ENCODE measurements at regions not wholly inside any gene's neighbourhood (a gene's known extent, or its start where the extent isn't known, plus 50 kb on each side); places are given as distances from the start of the nearest gene placed in this dataset.
"Not testable (repeated sequence)": the region's sequence is repeated elsewhere in the genome, so short reads cannot be mapped to it uniquely, and the experiment has no call there.

GRCh38 chr5:176066262-176066945 lies 98.3 kb upstream of the THOC3 start:
- H3K9me3 Mint-ChIP-seq (ENCODE audit: insufficient read depth); POLR2A ChIA-PET; DNase-seq; H3K36me3 Mint-ChIP-seq (ENCODE audit: low read depth); CTCF ChIA-PET; H3K27me3 Mint-ChIP-seq (ENCODE audit: low read depth); H3K4me1 Mint-ChIP-seq (ENCODE audit: low read depth); H3K4me3 Mint-ChIP-seq; H3K27ac Mint-ChIP-seq; ATAC-seq: not testable (repeated sequence)

- DNase-seq; H3K36me3 Mint-ChIP-seq (ENCODE audit: low read depth); H3K27me3 Mint-ChIP-seq (ENCODE audit: low read depth); POLR2A ChIA-PET; H3K4me1 Mint-ChIP-seq (ENCODE audit: low read depth); H3K4me3 Mint-ChIP-seq; CTCF ChIA-PET; H3K27ac Mint-ChIP-seq; H3K9me3 Mint-ChIP-seq (ENCODE audit: insufficient read depth); ATAC-seq: not testable (repeated sequence)
Measured at GRCh38 chr5:176067162-176067561, 99.0 kb upstream of the THOC3 start.

- H3K9me3 Mint-ChIP-seq (ENCODE audit: insufficient read depth); H3K36me3 Mint-ChIP-seq (ENCODE audit: low read depth); POLR2A ChIA-PET; H3K27ac Mint-ChIP-seq; H3K4me1 Mint-ChIP-seq (ENCODE audit: low read depth); CTCF ChIA-PET; ATAC-seq; H3K27me3 Mint-ChIP-seq (ENCODE audit: low read depth); DNase-seq; H3K4me3 Mint-ChIP-seq: not testable (repeated sequence)
Measured at GRCh38 chr5:176067948-176068347, 99.8 kb upstream of the THOC3 start.

GRCh38 chr5:176073996-176074571 lies 106.0 kb upstream of the THOC3 start:
- H3K4me1 Mint-ChIP-seq (ENCODE audit: low read depth); H3K27me3 Mint-ChIP-seq (ENCODE audit: low read depth); H3K4me3 Mint-ChIP-seq; ATAC-seq; DNase-seq; H3K27ac Mint-ChIP-seq; CTCF ChIA-PET; H3K36me3 Mint-ChIP-seq (ENCODE audit: low read depth); H3K9me3 Mint-ChIP-seq (ENCODE audit: insufficient read depth); POLR2A ChIA-PET: not testable (repeated sequence)

GRCh38 chr5:176083717-176084116 lies 115.6 kb upstream of the THOC3 start:
- H3K9me3 Mint-ChIP-seq (ENCODE audit: insufficient read depth); H3K4me3 Mint-ChIP-seq; CTCF ChIA-PET; DNase-seq; H3K36me3 Mint-ChIP-seq (ENCODE audit: low read depth); ATAC-seq; H3K27ac Mint-ChIP-seq; POLR2A ChIA-PET; H3K4me1 Mint-ChIP-seq (ENCODE audit: low read depth); H3K27me3 Mint-ChIP-seq (ENCODE audit: low read depth): not testable (repeated sequence)

GRCh38 chr5:176103083-176103482 lies 135.0 kb upstream of the THOC3 start:
- H3K9me3 Mint-ChIP-seq (ENCODE audit: insufficient read depth); H3K4me3 Mint-ChIP-seq; DNase-seq; H3K27ac Mint-ChIP-seq; H3K4me1 Mint-ChIP-seq (ENCODE audit: low read depth); H3K36me3 Mint-ChIP-seq (ENCODE audit: low read depth); POLR2A ChIA-PET; CTCF ChIA-PET; H3K27me3 Mint-ChIP-seq (ENCODE audit: low read depth); ATAC-seq: not testable (repeated sequence)

- POLR2A ChIA-PET; H3K9me3 Mint-ChIP-seq (ENCODE audit: insufficient read depth); H3K36me3 Mint-ChIP-seq (ENCODE audit: low read depth); H3K27me3 Mint-ChIP-seq (ENCODE audit: low read depth); H3K4me1 Mint-ChIP-seq (ENCODE audit: low read depth); H3K4me3 Mint-ChIP-seq; DNase-seq; CTCF ChIA-PET; ATAC-seq; H3K27ac Mint-ChIP-seq: not testable (repeated sequence)
Measured at GRCh38 chr5:176112888-176113287, 125.3 kb upstream of the SIMC1 start.

- not testable (repeated sequence) for H3K27me3 Mint-ChIP-seq (ENCODE audit: low read depth)
Measured at GRCh38 chr5:176113673-176114335, 124.4 kb upstream of the SIMC1 start.

GRCh38 chr5:176114825-176115224 lies 123.4 kb upstream of the SIMC1 start:
- POLR2A ChIA-PET: not testable (repeated sequence)

More at GRCh38 chr5:176113673-176114335, 124.4 kb upstream of the SIMC1 start:
- H3K4me1 Mint-ChIP-seq (ENCODE audit: low read depth); H3K27ac Mint-ChIP-seq; H3K4me3 Mint-ChIP-seq; H3K9me3 Mint-ChIP-seq (ENCODE audit: insufficient read depth); H3K36me3 Mint-ChIP-seq (ENCODE audit: low read depth); ATAC-seq; DNase-seq; POLR2A ChIA-PET; CTCF ChIA-PET: not testable (repeated sequence)

GRCh38 chr5:176117699-176118238 lies 120.5 kb upstream of the SIMC1 start:
- H3K36me3 Mint-ChIP-seq (ENCODE audit: low read depth); H3K27ac Mint-ChIP-seq; H3K4me3 Mint-ChIP-seq; POLR2A ChIA-PET; H3K27me3 Mint-ChIP-seq (ENCODE audit: low read depth); CTCF ChIA-PET; H3K4me1 Mint-ChIP-seq (ENCODE audit: low read depth); H3K9me3 Mint-ChIP-seq (ENCODE audit: insufficient read depth); ATAC-seq; DNase-seq: not testable (repeated sequence)

More at GRCh38 chr5:176114825-176115224, 123.4 kb upstream of the SIMC1 start:
- H3K27ac Mint-ChIP-seq; H3K27me3 Mint-ChIP-seq (ENCODE audit: low read depth); CTCF ChIA-PET; H3K9me3 Mint-ChIP-seq (ENCODE audit: insufficient read depth); H3K4me1 Mint-ChIP-seq (ENCODE audit: low read depth); H3K4me3 Mint-ChIP-seq; ATAC-seq; DNase-seq; H3K36me3 Mint-ChIP-seq (ENCODE audit: low read depth): not testable (repeated sequence)

GRCh38 chr5:176122361-176122760 lies 115.9 kb upstream of the SIMC1 start:
- CTCF ChIA-PET; ATAC-seq; POLR2A ChIA-PET; H3K36me3 Mint-ChIP-seq (ENCODE audit: low read depth); H3K4me1 Mint-ChIP-seq (ENCODE audit: low read depth); DNase-seq; H3K27ac Mint-ChIP-seq; H3K4me3 Mint-ChIP-seq; H3K9me3 Mint-ChIP-seq (ENCODE audit: insufficient read depth); H3K27me3 Mint-ChIP-seq (ENCODE audit: low read depth): not testable (repeated sequence)

- H3K27me3 Mint-ChIP-seq (ENCODE audit: low read depth); H3K36me3 Mint-ChIP-seq (ENCODE audit: low read depth); DNase-seq; POLR2A ChIA-PET; H3K4me3 Mint-ChIP-seq; CTCF ChIA-PET; H3K27ac Mint-ChIP-seq; H3K9me3 Mint-ChIP-seq (ENCODE audit: insufficient read depth); ATAC-seq; H3K4me1 Mint-ChIP-seq (ENCODE audit: low read depth): not testable (repeated sequence)
Measured at GRCh38 chr5:176124120-176124519, 114.1 kb upstream of the SIMC1 start.
